ENCODE measurements at regions not wholly inside any gene's neighbourhood (a gene's known extent, or its start where the extent isn't known, plus 50 kb on each side); places are given as distances from the start of the nearest gene placed in this dataset.
"Not testable (repeated sequence)": the region's sequence is repeated elsewhere in the genome, so short reads cannot be mapped to it uniquely, and the experiment has no call there.

DNA sequence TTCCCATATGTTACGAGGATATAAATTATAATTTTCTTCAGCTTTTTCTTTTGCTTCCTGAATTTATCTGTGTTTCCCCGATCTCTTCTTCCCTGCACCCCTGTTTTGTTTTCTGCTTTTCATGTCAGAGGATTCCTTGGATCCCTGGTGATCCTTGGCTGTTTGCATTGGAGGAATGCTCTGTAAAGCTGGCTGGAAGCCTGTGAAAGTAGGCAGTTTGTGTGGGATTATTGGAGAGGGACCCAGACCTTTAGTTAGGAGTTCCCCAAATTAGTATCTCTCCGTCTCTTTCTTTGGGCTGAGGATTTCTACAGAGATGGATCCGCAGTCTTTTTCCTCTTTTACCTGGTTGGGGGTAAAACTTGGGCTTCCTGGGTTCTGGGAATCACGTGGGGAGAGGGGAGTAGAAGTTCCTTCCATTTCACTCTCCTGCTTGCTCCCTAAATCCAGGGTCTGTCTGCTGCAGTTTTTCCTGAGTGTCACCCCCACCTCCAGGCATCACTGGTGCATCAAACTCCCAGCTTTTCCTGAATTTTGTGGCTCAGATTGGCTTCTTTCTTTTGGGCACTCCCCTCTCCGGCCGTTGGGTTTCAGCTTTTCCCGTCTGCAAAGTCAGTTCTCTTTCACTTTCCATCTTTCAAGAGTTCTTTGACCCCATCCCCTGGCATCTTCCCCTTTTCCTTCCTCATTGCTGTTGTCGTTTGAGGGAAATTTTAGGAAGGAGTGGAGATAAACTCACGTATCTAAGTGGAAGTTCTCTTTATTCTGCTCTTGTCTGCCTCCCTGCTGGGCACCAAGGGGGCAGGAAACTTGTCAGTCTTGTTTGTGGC, 79.1 kb upstream of the ALX4 start:
- Histone ChIP-seq H3K36me3 (ENCODE audit: insufficient read depth, low read depth, low read length) (no peaks in the 10 kb centered on the region), H3K9ac (ENCODE audit: low read depth, low read length) (peak overlapping the region; percentile 34; the same call in 1 of the 2 replicates), H3K27me3 (ENCODE audit: insufficient read depth, low read length) (peaks cover 6% of the 10 kb centered on the region; the same call in 1 of the 2 replicates), H3K4me3 (ENCODE audit: low read length) (peak overlapping the region; percentile 48), H3K4me1 (ENCODE audit: insufficient read depth, low read length) (peaks cover 7% of the 10 kb centered on the region; the same call in 1 of the 2 replicates), H3K27ac (ENCODE audit: low read length) (no peak overlapping the region), H3K9me3 (ENCODE audit: insufficient read depth, low read depth, low read length) (peaks cover 6% of the 10 kb centered on the region; the same call in 1 of the 2 replicates)

DNA sequence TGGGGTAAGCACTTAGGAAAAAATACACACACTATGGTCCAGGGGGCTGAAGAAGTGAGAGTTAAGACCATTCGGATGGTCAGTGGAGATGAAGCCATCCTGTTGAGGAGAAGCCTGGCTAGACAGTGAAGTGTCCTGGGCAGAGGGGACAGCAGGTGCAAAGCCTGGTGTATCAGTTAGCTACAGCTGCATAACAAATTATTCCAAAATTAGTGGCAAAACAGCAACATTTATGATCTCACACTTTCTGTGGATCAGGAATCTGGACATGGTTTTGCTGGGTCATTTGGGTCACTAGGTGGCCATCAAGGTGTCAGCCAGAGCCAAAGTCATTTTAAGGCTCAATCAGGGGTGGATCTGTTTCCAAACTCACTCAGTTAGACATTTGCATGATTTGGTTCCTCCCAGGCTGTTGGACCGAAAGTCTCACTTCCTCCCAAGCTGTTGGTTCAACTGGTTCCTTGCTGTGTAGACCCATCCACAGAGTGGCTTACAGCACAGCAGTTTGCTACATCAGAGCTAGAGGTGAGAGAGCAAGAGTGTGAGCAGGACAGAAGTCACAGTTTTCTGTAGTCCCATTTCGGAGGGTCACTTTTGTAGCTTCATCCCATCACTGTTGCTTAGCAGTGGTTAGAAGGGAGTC, 80.1 kb upstream of the ALX4 start:
- H3K4me3 ChIP-seq (ENCODE audit: low read length) = no peak overlapping the region
- H3K36me3 ChIP-seq (ENCODE audit: insufficient read depth, low read depth, low read length) = no peaks in the 10 kb centered on the region
- H3K9ac ChIP-seq (ENCODE audit: low read depth, low read length) = no peak overlapping the region
- peaks cover 7% of the 10 kb centered on the region; the same call in 1 of the 2 replicates for H3K4me1 ChIP-seq (ENCODE audit: insufficient read depth, low read length)
- no peak overlapping the region for H3K27ac ChIP-seq (ENCODE audit: low read length)
- peaks cover 6% of the 10 kb centered on the region; the same call in 1 of the 2 replicates for H3K27me3 ChIP-seq (ENCODE audit: insufficient read depth, low read length)
- peaks cover 6% of the 10 kb centered on the region; the same call in 1 of the 2 replicates for H3K9me3 ChIP-seq (ENCODE audit: insufficient read depth, low read depth, low read length)

DNA sequence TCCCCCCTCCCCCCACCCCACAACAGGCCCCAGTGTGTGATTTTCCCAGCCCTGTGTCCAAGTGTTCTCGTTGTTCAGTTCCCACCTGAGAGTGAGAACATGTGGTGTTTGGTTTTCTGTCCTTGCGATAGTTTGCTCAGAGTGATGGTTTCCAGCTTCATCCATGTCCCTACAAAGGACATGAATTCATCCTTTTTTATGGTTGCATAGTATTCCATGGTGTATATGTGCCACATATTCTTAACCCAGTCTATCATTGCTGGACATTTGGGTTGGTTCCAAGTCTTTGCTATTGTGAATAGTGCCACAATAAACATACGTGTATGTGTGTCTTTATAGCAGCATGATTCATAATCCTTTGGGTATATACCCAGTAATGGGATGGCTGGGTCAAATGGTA, 81.1 kb upstream of the ALX4 start:
- not testable (repeated sequence) for H3K27me3 ChIP-seq (ENCODE audit: insufficient read depth, low read length); H3K36me3 ChIP-seq (ENCODE audit: insufficient read depth, low read depth, low read length); H3K4me1 ChIP-seq (ENCODE audit: insufficient read depth, low read length); H3K9ac ChIP-seq (ENCODE audit: low read depth, low read length); H3K9me3 ChIP-seq (ENCODE audit: insufficient read depth, low read depth, low read length); H3K27ac ChIP-seq (ENCODE audit: low read length); H3K4me3 ChIP-seq (ENCODE audit: low read length)

DNA sequence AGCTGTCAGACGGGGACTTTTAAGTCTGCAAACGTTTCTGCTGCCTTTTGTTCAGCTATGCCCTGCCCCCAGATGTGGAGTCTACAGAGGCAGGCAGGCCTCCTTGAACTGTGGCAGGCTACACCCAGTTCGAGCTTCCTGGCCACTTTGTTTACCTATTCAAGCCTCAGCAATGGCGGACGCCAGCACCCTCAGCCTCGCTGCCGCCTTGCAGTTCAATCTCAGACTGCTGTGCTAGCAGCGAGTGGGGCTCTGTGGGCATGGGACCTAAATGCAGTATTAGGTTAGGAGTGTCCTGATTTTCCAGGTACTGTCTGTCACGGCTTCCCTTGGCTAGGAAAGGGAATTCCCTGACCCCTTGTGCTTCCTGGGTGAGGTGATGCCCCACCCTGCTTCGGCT, 86.8 kb upstream of the ALX4 start:
- not testable (repeated sequence) for H3K36me3 ChIP-seq (ENCODE audit: insufficient read depth, low read depth, low read length); H3K27ac ChIP-seq (ENCODE audit: low read length); H3K9ac ChIP-seq (ENCODE audit: low read depth, low read length); H3K27me3 ChIP-seq (ENCODE audit: insufficient read depth, low read length); H3K9me3 ChIP-seq (ENCODE audit: insufficient read depth, low read depth, low read length); H3K4me3 ChIP-seq (ENCODE audit: low read length); H3K4me1 ChIP-seq (ENCODE audit: insufficient read depth, low read length)

DNA sequence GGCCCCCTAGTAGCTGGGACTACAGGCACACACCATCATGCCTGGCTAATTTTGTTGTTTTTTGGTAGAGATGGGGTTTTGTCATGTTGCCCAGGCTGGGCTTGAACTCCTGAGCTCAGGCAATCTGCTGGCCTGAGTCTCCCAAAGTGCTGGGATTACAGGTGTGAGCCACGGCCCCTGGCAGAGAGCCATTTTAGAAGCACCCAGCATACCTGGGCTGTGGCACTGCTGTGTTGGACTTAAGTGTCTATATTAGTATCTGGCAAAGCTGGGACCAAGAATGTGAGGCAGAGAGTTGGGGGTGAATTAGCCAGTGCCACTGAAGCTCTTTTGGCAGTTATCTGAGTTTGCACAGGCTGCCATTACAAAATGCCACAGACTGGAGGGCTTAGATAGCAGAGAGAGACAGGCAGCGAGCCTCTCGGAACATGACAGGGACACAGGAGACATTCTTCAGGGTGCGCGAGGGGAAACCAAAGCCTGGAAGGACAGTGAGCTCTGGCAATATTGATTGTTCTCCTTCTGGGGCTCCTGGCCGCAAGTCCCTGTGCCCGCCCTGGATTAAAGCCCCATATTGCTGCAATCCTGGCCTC, 87.7 kb upstream of the ALX4 start:
- H3K4me1 ChIP-seq (ENCODE audit: insufficient read depth, low read length) = no peaks in the 10 kb centered on the region
- H3K27me3 ChIP-seq (ENCODE audit: insufficient read depth, low read length) = no peaks in the 10 kb centered on the region
- H3K4me3 ChIP-seq (ENCODE audit: low read length) = no peak overlapping the region
- no peak overlapping the region for H3K27ac ChIP-seq (ENCODE audit: low read length)
- H3K9me3 ChIP-seq (ENCODE audit: insufficient read depth, low read depth, low read length) = no peaks in the 10 kb centered on the region
- no peaks in the 10 kb centered on the region for H3K36me3 ChIP-seq (ENCODE audit: insufficient read depth, low read depth, low read length)
- no peak overlapping the region for H3K9ac ChIP-seq (ENCODE audit: low read depth, low read length)

DNA sequence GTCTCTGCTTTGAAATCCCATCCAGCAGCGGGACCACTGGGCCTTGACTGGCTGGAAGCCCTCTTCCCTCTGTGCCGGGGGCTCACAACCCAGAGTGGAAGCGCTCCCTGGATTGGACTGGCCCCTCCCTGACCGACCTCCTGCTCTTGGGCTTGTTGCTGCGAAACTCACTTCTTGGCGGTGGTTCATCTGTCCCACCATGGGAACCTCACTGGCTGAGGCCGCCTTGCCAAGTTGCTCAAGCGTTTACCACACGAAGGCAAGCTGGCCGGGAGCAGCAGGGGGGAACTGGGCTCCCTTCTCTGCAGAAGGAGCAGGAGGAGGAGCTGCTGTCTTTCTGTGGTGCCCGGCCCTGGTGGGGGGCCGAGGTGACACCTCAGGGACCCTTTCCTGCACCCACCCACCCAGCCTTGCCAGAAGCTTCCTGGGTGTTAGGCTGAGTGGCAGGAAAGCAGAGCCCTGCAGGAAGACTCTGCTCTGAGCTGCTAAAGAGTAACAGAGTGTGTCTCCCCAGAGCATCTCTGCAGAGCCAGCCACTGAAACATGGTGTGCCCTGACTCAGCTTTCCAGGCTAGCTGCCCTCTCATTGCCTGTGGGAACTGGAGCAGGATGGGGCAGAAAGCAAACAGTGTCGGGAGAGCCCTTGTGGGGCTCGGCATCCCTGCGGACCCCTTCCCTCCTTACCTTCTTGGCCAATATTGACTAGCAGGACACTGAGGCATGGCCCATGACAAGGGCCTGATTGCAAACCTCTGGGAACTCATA, 88.5 kb upstream of the ALX4 start:
- Histone ChIP-seq H3K27ac (ENCODE audit: low read length) (no peak overlapping the region), H3K36me3 (ENCODE audit: insufficient read depth, low read depth, low read length) (no peaks in the 10 kb centered on the region), H3K4me3 (ENCODE audit: low read length) (no peak overlapping the region), H3K9ac (ENCODE audit: low read depth, low read length) (no peak overlapping the region), H3K27me3 (ENCODE audit: insufficient read depth, low read length) (no peaks in the 10 kb centered on the region), H3K4me1 (ENCODE audit: insufficient read depth, low read length) (no peaks in the 10 kb centered on the region), H3K9me3 (ENCODE audit: insufficient read depth, low read depth, low read length) (no peaks in the 10 kb centered on the region)

DNA sequence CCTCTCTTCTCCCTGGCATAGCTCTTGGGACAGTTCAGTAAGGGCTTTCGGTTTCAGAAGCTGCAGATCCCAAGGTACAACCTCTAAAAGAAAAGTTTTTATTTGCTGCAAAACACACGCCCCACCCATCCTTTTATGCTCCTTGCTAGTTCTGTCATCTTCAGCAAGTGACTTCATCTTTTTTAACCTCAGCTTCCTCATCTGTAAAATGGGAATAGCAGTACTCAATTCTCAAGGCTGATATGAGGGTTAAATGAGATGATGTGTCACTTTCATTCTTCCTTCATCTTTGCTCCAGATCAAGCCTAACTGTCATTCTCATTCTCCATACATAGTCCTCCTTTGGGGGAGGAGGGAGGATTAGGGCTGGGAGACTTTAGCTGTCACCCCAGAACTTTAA, 90.0 kb upstream of the ALX4 start:
- no peaks in the 10 kb centered on the region for H3K27me3 ChIP-seq (ENCODE audit: insufficient read depth, low read length)
- no peaks in the 10 kb centered on the region for H3K9me3 ChIP-seq (ENCODE audit: insufficient read depth, low read depth, low read length)
- no peak overlapping the region for H3K9ac ChIP-seq (ENCODE audit: low read depth, low read length)
- H3K27ac ChIP-seq (ENCODE audit: low read length) = no peak overlapping the region
- no peak overlapping the region for H3K4me3 ChIP-seq (ENCODE audit: low read length)
- H3K4me1 ChIP-seq (ENCODE audit: insufficient read depth, low read length) = no peaks in the 10 kb centered on the region
- no peaks in the 10 kb centered on the region for H3K36me3 ChIP-seq (ENCODE audit: insufficient read depth, low read depth, low read length)

DNA sequence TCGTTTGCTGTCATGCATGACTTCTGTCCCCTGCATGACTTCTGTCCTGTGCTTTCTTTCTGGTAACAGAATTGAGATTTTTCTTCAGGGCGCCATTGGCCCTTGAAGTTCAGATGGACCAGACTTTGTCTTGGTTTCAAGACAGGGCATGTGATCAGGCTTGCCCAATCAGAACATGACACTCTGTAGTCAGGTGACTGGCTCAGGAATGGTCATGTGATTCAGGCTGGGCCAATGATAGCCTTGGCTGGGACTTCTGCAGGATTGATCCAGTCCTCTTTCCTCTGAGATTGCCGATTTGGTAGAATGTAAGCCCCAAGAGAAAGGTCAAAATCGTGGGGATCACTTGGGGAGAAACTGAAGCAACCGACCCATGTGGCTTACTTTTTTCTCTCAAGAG, 90.5 kb upstream of the ALX4 start:
- no peak overlapping the region for H3K9ac ChIP-seq (ENCODE audit: low read depth, low read length)
- no peak overlapping the region for H3K4me3 ChIP-seq (ENCODE audit: low read length)
- H3K4me1 ChIP-seq (ENCODE audit: insufficient read depth, low read length) = no peaks in the 10 kb centered on the region
- no peaks in the 10 kb centered on the region for H3K9me3 ChIP-seq (ENCODE audit: insufficient read depth, low read depth, low read length)
- no peak overlapping the region for H3K27ac ChIP-seq (ENCODE audit: low read length)
- no peaks in the 10 kb centered on the region for H3K36me3 ChIP-seq (ENCODE audit: insufficient read depth, low read depth, low read length)
- no peaks in the 10 kb centered on the region for H3K27me3 ChIP-seq (ENCODE audit: insufficient read depth, low read length)

DNA sequence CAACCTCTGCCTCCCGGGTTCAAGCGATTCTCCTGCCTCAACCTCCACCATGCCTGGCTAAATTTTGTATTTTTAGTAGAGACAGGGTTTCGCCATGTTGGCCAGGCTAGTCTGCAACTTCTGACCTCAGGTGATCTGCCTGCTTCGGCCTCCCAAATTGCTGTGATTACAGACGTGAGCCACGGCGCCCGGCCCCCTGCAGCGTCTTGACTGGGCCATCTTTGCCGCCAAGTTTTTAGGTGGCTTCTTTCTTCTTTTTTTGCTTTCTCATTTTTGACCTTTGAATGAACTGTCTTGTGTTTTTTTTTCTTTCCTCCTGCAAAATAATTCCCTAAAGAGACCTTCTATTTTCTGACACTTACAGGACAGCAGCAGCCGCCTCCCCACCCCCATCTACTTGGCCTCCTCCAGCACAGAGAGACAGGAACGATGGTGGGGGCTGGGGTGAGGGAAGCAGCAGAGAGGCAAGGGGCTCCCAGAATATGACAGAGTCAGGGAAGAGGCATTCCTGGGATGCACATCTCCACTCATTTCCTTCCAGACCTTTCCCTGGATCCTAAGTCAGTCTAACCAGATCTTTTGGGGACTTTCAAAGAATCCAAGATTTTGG, 92.6 kb upstream of the ALX4 start:
- no peaks in the 10 kb centered on the region for H3K4me1 ChIP-seq (ENCODE audit: insufficient read depth, low read length)
- no peak overlapping the region for H3K27ac ChIP-seq (ENCODE audit: low read length)
- H3K9me3 ChIP-seq (ENCODE audit: insufficient read depth, low read depth, low read length) = no peaks in the 10 kb centered on the region
- no peaks in the 10 kb centered on the region for H3K27me3 ChIP-seq (ENCODE audit: insufficient read depth, low read length)
- no peaks in the 10 kb centered on the region for H3K36me3 ChIP-seq (ENCODE audit: insufficient read depth, low read depth, low read length)
- H3K9ac ChIP-seq (ENCODE audit: low read depth, low read length) = no peak overlapping the region
- no peak overlapping the region for H3K4me3 ChIP-seq (ENCODE audit: low read length)

DNA sequence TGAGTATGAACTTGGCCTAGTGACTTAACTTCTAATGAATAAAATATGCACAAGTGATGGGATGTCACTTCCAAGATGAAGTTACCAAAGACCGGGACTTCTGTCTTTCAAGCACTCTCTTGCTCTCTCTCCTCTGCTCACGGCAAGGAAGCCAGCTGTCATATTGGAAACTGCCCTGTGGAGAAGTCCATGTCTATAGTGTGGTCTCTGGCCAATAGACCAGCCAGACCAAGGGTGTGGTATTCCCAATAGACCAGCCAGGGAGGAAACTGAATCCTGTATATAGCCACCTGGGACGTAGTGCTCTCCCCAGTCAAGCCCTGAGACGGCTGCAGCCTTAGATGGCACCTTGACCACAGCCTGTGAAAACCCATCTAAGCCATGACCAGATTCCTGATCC, 93.2 kb upstream of the ALX4 start:
- no peaks in the 10 kb centered on the region for H3K27me3 ChIP-seq (ENCODE audit: insufficient read depth, low read length)
- no peaks in the 10 kb centered on the region for H3K4me1 ChIP-seq (ENCODE audit: insufficient read depth, low read length)
- H3K27ac ChIP-seq (ENCODE audit: low read length) = no peak overlapping the region
- H3K9ac ChIP-seq (ENCODE audit: low read depth, low read length) = no peak overlapping the region
- no peak overlapping the region for H3K4me3 ChIP-seq (ENCODE audit: low read length)
- H3K36me3 ChIP-seq (ENCODE audit: insufficient read depth, low read depth, low read length) = no peaks in the 10 kb centered on the region
- H3K9me3 ChIP-seq (ENCODE audit: insufficient read depth, low read depth, low read length) = no peaks in the 10 kb centered on the region

DNA sequence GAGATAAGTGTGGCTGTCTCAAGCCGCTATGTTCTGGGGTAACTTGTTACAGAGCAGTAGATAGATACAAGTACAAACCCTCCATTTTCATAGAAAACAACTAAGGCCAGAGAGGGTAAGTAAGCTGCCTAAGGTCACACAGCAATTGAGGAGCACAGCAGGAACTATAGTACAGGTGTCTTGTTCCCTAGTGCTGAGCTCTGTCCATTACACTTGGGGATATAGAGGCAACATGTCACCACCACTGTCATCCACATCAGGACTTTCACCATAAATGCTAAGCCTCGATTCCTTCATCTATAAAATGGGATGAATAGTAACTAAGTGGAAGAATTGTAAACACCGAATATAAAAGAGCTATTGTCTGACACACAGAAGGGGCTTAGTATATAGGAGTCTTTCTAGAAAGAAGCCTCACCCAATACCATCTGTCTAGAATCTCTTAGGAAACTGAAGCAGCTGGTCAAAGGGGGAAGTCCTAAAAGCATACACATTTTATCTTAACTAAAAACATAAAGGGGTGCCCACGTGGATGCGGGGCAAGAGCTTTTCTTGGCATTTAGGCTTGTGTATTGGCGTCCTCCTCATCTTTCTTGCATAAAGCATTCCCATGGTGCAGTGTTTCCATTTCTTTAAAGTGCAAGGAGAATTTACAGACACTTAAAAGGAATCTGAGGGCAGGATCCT, 93.8 kb upstream of the ALX4 start:
- no peak overlapping the region for H3K27ac ChIP-seq (ENCODE audit: low read length)
- no peaks in the 10 kb centered on the region for H3K9me3 ChIP-seq (ENCODE audit: insufficient read depth, low read depth, low read length)
- no peaks in the 10 kb centered on the region for H3K4me1 ChIP-seq (ENCODE audit: insufficient read depth, low read length)
- H3K36me3 ChIP-seq (ENCODE audit: insufficient read depth, low read depth, low read length) = no peaks in the 10 kb centered on the region
- no peak overlapping the region for H3K9ac ChIP-seq (ENCODE audit: low read depth, low read length)
- H3K27me3 ChIP-seq (ENCODE audit: insufficient read depth, low read length) = no peaks in the 10 kb centered on the region
- H3K4me3 ChIP-seq (ENCODE audit: low read length) = no peak overlapping the region
